NCI-H1417 (cell line): ENCODE measurements at regions not wholly inside any gene's neighbourhood (a gene's known extent, or its start where the extent isn't known, plus 50 kb on each side); places are given as distances from the start of the nearest gene placed in this dataset.
A peak's percentile ranks its signal among the peaks of the same experiment; 100 is the strongest.
"Not testable (repeated sequence)": the region's sequence is repeated elsewhere in the genome, so short reads cannot be mapped to it uniquely, and the experiment has no call there.

ENCODE experiments used
- DNase-seq, 3 experiments: peaks; one replicate each; lab custom pipeline; 2025; lab: John Stamatoyannopoulos, UW

- DNase-seq, result no peak
Observed at GRCh38 chr15:96166223-96167200, 164.0 kb upstream of the NR2F2 start.

GRCh38 chr15:96170616-96170978 is 159.9 kb upstream of the NR2F2 start:
- DNase-seq, result not testable (repeated sequence)

- peak; percentile 14 to 92 (median 70) for DNase-seq
Observed at GRCh38 chr15:96170979-96171739, 159.3 kb upstream of the NR2F2 start.

GRCh38 chr15:96171853-96172296 is 158.6 kb upstream of the NR2F2 start:
- DNase-seq, result no peak

GRCh38 chr15:96172417-96172816 is 158.1 kb upstream of the NR2F2 start:
- no peak for DNase-seq

- DNase-seq, result no peak
Observed at GRCh38 chr15:96176831-96177230, 153.7 kb upstream of the NR2F2 start.

GRCh38 chr15:96177279-96177678 is 153.2 kb upstream of the NR2F2 start:
- DNase-seq, result no peak

- no peak for DNase-seq
Observed at GRCh38 chr15:96180087-96180748, 150.3 kb upstream of the NR2F2 start.

- DNase-seq, result no peak
Observed at GRCh38 chr15:96181217-96181616, 149.3 kb upstream of the NR2F2 start.

- no peak for DNase-seq
Observed at GRCh38 chr15:96181873-96182301, 148.6 kb upstream of the NR2F2 start.

- DNase-seq, result no peak
Observed at GRCh38 chr15:96182736-96183513, 147.6 kb upstream of the NR2F2 start.

GRCh38 chr15:96183514-96183850 is 147.0 kb upstream of the NR2F2 start:
- no peak for DNase-seq

GRCh38 chr15:96183867-96184266 is 146.6 kb upstream of the NR2F2 start:
- no peak for DNase-seq

GRCh38 chr15:96184297-96184696 is 146.2 kb upstream of the NR2F2 start:
- DNase-seq, result no peak

GRCh38 chr15:96186105-96186504 is 144.4 kb upstream of the NR2F2 start:
- DNase-seq, result no peak

- no peak for DNase-seq
Observed at GRCh38 chr15:96187341-96188305, 142.9 kb upstream of the NR2F2 start.

GRCh38 chr15:96197721-96198120 is 132.8 kb upstream of the NR2F2 start:
- DNase-seq, result no peak

GRCh38 chr15:96199111-96199510 is 131.4 kb upstream of the NR2F2 start:
- DNase-seq, result no peak

- peak in 1 of 3 experiments; percentile 12 for DNase-seq
Observed at GRCh38 chr15:96200357-96200967, 130.0 kb upstream of the NR2F2 start.

GRCh38 chr15:96201696-96202095 is 128.8 kb upstream of the NR2F2 start:
- no peak for DNase-seq
